Tibial nerve (tissue), 3 donors: ENCODE measurements at regions not wholly inside any gene's neighbourhood (a gene's known extent, or its start where the extent isn't known, plus 50 kb on each side); places are given as distances from the start of the nearest gene placed in this dataset.

ENCODE experiments used
- POLR2A ChIP-seq, 2 donors: fragments of 450-650 bp; IDR thresholded peaks; one replicate each; pipeline ENCODE4 v1.6.1; 2017; ENCODE audit warnings: antibody characterized with exemption in 2 of 2, mild to moderate bottlenecking in 2 of 2, moderate library complexity in 2 of 2
- TF ChIP-seq, protein P1 (sequence below), 5 experiments: fragments of 200-600 bp in 3 of 5; fragments of 450-650 bp in 2 of 5; sonication (generic) in 3 of 5; IDR thresholded peaks; one replicate each; pipeline ENCODE4 v1.5.1; 2016 to 2019; ENCODE audit warnings: antibody characterized with exemption in 5 of 5, mild to moderate bottlenecking in 3 of 5, moderate library complexity in 2 of 5

DNA sequence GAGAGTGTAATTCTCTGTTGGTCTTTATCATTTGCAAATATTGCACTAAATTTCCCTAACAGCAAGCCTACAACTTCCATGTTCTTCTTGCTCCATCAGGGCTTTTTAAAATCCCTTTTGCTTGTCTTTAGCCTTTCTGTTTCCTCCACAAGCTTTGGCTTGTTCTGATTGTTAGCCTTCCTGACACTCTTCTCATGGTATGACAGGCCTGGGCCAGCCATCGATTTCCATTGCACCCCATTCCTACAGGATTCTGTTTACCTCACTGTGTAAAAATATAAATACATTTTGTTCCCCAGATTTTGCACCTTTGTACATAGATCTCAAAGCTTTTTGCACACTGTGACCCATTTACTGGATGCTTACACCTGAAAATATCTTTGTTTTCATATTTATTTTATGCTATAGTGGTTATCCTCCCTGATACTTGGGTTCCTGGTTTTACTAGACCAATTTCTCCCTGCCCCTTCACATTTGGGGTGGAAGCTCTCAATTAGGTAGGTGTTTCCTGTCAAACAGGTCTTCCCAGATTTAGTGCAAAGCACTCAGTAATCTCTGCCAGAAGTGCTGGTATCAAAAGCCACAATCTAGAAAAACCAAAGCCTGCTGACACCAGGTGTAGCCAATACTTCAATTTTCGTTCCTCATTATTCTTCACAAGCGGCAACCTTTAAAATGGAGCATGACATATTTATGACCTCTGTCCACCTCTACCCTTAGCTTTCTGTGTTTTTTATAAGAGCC is 57.9 kb upstream of the PPP2R3A start:
- TF ChIP-seq, protein P1, sequence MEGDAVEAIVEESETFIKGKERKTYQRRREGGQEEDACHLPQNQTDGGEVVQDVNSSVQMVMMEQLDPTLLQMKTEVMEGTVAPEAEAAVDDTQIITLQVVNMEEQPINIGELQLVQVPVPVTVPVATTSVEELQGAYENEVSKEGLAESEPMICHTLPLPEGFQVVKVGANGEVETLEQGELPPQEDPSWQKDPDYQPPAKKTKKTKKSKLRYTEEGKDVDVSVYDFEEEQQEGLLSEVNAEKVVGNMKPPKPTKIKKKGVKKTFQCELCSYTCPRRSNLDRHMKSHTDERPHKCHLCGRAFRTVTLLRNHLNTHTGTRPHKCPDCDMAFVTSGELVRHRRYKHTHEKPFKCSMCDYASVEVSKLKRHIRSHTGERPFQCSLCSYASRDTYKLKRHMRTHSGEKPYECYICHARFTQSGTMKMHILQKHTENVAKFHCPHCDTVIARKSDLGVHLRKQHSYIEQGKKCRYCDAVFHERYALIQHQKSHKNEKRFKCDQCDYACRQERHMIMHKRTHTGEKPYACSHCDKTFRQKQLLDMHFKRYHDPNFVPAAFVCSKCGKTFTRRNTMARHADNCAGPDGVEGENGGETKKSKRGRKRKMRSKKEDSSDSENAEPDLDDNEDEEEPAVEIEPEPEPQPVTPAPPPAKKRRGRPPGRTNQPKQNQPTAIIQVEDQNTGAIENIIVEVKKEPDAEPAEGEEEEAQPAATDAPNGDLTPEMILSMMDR (IDR thresholded peaks at IDR 0.05), result no peak
- TF ChIP-seq POLR2A (IDR thresholded peaks at IDR 0.05), result no peak
